Liver (tissue), 8 donors: ENCODE measurements at regions not wholly inside any gene's neighbourhood (a gene's known extent, or its start where the extent isn't known, plus 50 kb on each side); places are given as distances from the start of the nearest gene placed in this dataset.

Experiments used
- DNase-seq: peaks from one replicate; pipeline ENCODE4 v3.0.0-alpha.2; 2017; ENCODE audit warnings: low spot score
- H3K27ac ChIP-seq, 2 donors: one replicate each; pipeline ENCODE4 v1.7.0; 2013; ENCODE audit warnings: inconsistent platforms in 2 of 2, low read length in 2 of 2, control low read depth in 1 of 2, low read depth in 1 of 2, mild to moderate bottlenecking in 1 of 2
- H3K27me3 ChIP-seq, 4 donors: one replicate each; pipeline versions ENCODE4 v1.6.1 to v1.7.0; 2013; ENCODE audit warnings: low read length in 3 of 4, inconsistent platforms in 1 of 4, mild to moderate bottlenecking in 1 of 4, moderate library complexity in 1 of 4; ENCODE audit not compliant: control insufficient read depth in 4 of 4, insufficient read depth in 4 of 4
- H3K36me3 ChIP-seq, 4 donors: one replicate each; pipeline versions ENCODE4 v1.6.1 to v1.7.0; 2013; ENCODE audit warnings: low read length in 3 of 4, mild to moderate bottlenecking in 3 of 4, low read depth in 1 of 4, moderate library complexity in 1 of 4; ENCODE audit not compliant: control insufficient read depth in 4 of 4, insufficient read depth in 3 of 4
- H3K4me1 ChIP-seq, 4 donors: one replicate each; pipeline versions ENCODE4 v1.6.1 to v1.7.0; 2013; ENCODE audit warnings: low read length in 3 of 4, mild to moderate bottlenecking in 3 of 4, moderate library complexity in 1 of 4; ENCODE audit not compliant: control insufficient read depth in 4 of 4, insufficient read depth in 4 of 4
- H3K4me3 ChIP-seq, 3 donors: one replicate each; pipeline versions ENCODE4 v1.6.1 to v1.7.0; 2013; ENCODE audit warnings: low read length in 3 of 3, control low read depth in 1 of 3, low read depth in 1 of 3, mild to moderate bottlenecking in 1 of 3
- H3K9ac ChIP-seq, 2 donors: one replicate each; pipeline ENCODE4 v1.7.0; 2013; ENCODE audit warnings: low read length in 2 of 2, mild to moderate bottlenecking in 2 of 2, moderate library complexity in 2 of 2, control low read depth in 1 of 2, low read depth in 1 of 2
- H3K9me3 ChIP-seq, 4 donors: one replicate each; pipeline versions ENCODE4 v1.6.1 to v1.7.0; 2013; ENCODE audit warnings: low read length in 3 of 4; ENCODE audit not compliant: control insufficient read depth in 4 of 4
- ATF3 ChIP-seq: IDR thresholded peaks from 2 replicates; pipeline ENCODE4 v1.6.1; 2016; ENCODE audit warnings: antibody characterized with exemption
- CTCF ChIP-seq: fragments of 150-350 bp; IDR thresholded peaks from 2 replicates; pipeline ENCODE4 v1.5.1; 2017; ENCODE audit warnings: improper control_type of control experiment, low read depth, low read length; ENCODE audit not compliant: missing input control
- EGR1 ChIP-seq, 2 donors: IDR thresholded peaks; 2 replicates each; pipeline ENCODE4 v1.6.1; 2016 to 2018; ENCODE audit warnings: antibody characterized with exemption in 2 of 2, low read depth in 2 of 2
- FOXA1 ChIP-seq: IDR thresholded peaks from 2 replicates; pipeline ENCODE4 v1.6.1; 2016; ENCODE audit warnings: antibody characterized with exemption
- GABPA ChIP-seq, 2 donors: IDR thresholded peaks in 1 of 2; conservative IDR thresholded peaks in 1 of 2; 2 replicates each; pipeline ENCODE4 v1.6.1; 2016; ENCODE audit warnings: antibody characterized with exemption in 2 of 2, mild to moderate bottlenecking in 1 of 2, moderate library complexity in 1 of 2
- HNF4A ChIP-seq, 2 donors: conservative IDR thresholded peaks; 2 replicates each; pipeline ENCODE4 v1.6.1; 2016; ENCODE audit warnings: antibody characterized with exemption in 2 of 2, mild to moderate bottlenecking in 2 of 2
- HNF4G ChIP-seq: IDR thresholded peaks from 2 replicates; pipeline ENCODE4 v1.6.1; 2016; ENCODE audit warnings: antibody characterized with exemption
- JUND ChIP-seq, 2 donors: IDR thresholded peaks; 2 replicates each; pipeline ENCODE4 v1.6.1; 2016; ENCODE audit warnings: antibody characterized with exemption in 2 of 2
- RAD21 ChIP-seq, 2 donors: IDR thresholded peaks; 2 replicates each; pipeline ENCODE4 v1.6.1; 2016; ENCODE audit warnings: antibody characterized with exemption in 2 of 2, mild to moderate bottlenecking in 2 of 2
- SP1 ChIP-seq: IDR thresholded peaks from 2 replicates; pipeline ENCODE4 v1.6.1; 2018; ENCODE audit warnings: antibody characterized with exemption, mild to moderate bottlenecking
- TAF1 ChIP-seq: conservative IDR thresholded peaks from 2 replicates; pipeline ENCODE4 v1.6.1; 2016; ENCODE audit warnings: antibody characterized with exemption, mild to moderate bottlenecking
- WGBS: extraction: QIAGEN DNeasy Blood & Tissue Kit; methylation state at CpG from one replicate; pipeline ENCODE4 v1.1.7; 2013; 5-methylcytosine and 5-hydroxymethylcytosine counted together
- TF ChIP-seq, protein P1 (sequence below): IDR thresholded peaks from 2 replicates; pipeline ENCODE4 v1.6.1; 2016; ENCODE audit warnings: antibody characterized with exemption
- TF ChIP-seq, protein P2 (sequence below): IDR thresholded peaks from 2 replicates; pipeline ENCODE4 v1.6.1; 2016; ENCODE audit warnings: antibody characterized with exemption
- donor health status: healthy.
- donor health status: healthy.
- donor health status: healthy.
- donor health status: healthy.
- donor health status: healthy.

DNA sequence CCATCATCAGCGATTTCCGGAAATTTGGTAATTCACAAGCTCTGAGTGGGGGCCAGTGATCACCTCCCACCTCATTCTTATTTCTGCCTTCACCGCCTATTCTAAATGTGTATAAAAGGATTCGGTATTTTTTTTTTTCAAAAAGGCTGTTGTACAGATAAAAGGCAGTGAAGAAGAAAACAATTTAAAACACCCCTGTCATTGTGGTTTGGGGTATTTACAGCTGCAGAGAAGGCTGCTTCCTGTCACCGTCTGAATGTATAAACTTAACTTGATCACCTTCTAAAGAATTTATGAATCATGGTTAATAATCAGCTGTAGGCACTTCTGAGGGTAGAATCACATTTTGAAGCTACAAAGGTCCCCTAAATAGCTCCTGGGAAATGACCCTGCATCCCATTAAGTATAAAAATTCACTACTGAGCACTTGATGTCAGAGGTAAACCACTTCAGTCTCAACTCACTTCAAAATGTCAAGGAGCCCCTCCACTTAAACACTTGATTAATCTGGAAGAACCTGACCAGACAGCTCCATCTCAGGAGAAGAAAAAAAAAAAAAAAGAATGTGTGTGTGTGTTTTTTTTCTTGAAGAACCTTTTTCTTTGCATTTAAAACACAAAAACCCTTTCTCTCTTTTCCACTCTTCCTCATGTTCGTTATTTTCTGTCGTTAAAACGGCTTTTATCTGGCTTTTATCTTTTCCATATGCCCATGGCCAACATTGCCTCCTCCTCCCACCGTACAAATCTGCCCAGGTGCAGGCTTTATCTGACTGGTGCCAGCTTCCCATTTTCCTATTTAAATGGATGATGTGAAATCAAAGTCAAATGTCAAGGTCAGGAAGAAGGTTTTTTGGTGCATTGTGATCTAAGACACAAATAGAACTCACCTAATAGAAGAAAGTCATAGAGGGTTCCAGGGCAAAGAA is 291.2 kb downstream of the IRX1 start:
- H3K27me3 ChIP-seq, result no peaks in the 10 kb centered on the region
- H3K36me3 ChIP-seq, result no peaks in the 10 kb centered on the region
- no peak overlapping the region for H3K27ac ChIP-seq
- H3K4me3 ChIP-seq, result no peak overlapping the region
- H3K9me3 ChIP-seq, result no peaks in the 10 kb centered on the region
- TF ChIP-seq, protein P1, sequence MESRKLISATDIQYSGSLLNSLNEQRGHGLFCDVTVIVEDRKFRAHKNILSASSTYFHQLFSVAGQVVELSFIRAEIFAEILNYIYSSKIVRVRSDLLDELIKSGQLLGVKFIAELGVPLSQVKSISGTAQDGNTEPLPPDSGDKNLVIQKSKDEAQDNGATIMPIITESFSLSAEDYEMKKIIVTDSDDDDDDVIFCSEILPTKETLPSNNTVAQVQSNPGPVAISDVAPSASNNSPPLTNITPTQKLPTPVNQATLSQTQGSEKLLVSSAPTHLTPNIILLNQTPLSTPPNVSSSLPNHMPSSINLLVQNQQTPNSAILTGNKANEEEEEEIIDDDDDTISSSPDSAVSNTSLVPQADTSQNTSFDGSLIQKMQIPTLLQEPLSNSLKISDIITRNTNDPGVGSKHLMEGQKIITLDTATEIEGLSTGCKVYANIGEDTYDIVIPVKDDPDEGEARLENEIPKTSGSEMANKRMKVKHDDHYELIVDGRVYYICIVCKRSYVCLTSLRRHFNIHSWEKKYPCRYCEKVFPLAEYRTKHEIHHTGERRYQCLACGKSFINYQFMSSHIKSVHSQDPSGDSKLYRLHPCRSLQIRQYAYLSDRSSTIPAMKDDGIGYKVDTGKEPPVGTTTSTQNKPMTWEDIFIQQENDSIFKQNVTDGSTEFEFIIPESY, result no peak
- no peak for TF ChIP-seq SP1
- no peak for TF ChIP-seq EGR1 (IDR thresholded peaks at IDR 0.05; ENCODE audit: low read depth in 2 of 2)
- TF ChIP-seq JUND (IDR thresholded peaks at IDR 0.05), result no peak
- no peak for TF ChIP-seq ATF3
- TF ChIP-seq RAD21 (IDR thresholded peaks at IDR 0.05), result no peak
- TF ChIP-seq HNF4G, result no peak
- TF ChIP-seq HNF4A (conservative IDR thresholded peaks at IDR 0.05), result no peak
- TF ChIP-seq TAF1, result no peak
- H3K4me1 ChIP-seq, result no peaks in the 10 kb centered on the region
- no peak overlapping the region for H3K9ac ChIP-seq
- DNase-seq, result no peak
- WGBS, result 60% methylated on average over 9 of the region's 9 CpGs

GRCh38 chr5:3888310-3888709 is 292.7 kb downstream of the IRX1 start:
- H3K36me3 ChIP-seq, result no peaks in the 10 kb centered on the region
- no peak overlapping the region for H3K4me3 ChIP-seq
- no peak overlapping the region for H3K9ac ChIP-seq
- WGBS, result 86% methylated on average over 6 of the region's 6 CpGs
- H3K4me1 ChIP-seq, result no peaks in the 10 kb centered on the region
- no peak overlapping the region for H3K27ac ChIP-seq
- TF ChIP-seq FOXA1 (no peak), HNF4G (no peak), EGR1 (IDR thresholded peaks at IDR 0.05; ENCODE audit: low read depth in 2 of 2) (no peak), ATF3 (no peak), GABPA (IDR thresholded peaks at IDR 0.05 in 1 of 2, conservative IDR thresholded peaks at IDR 0.05 in 1 of 2) (no peak), RAD21 (IDR thresholded peaks at IDR 0.05) (no peak), CTCF (no peak)
- TF ChIP-seq, protein P2, sequence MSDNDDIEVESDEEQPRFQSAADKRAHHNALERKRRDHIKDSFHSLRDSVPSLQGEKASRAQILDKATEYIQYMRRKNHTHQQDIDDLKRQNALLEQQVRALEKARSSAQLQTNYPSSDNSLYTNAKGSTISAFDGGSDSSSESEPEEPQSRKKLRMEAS, result no peak
- TF ChIP-seq, protein P1, result no peak
- no peaks in the 10 kb centered on the region for H3K27me3 ChIP-seq
- no peak for DNase-seq
- no peaks in the 10 kb centered on the region for H3K9me3 ChIP-seq
